GM18951 (cell line): ENCODE measurements at regions not wholly inside any gene's neighbourhood (a gene's known extent, or its start where the extent isn't known, plus 50 kb on each side); places are given as distances from the start of the nearest gene placed in this dataset.

Experiments used
- POLR2A ChIP-seq: IDR thresholded peaks from 4 replicates; pipeline ENCODE4 v1.6.1; 2011; ENCODE audit warnings: mild to moderate bottlenecking; ENCODE audit not compliant: insufficient read length, insufficient read depth; ENCODE audit errors: extremely low read depth
- in situ Hi-C: fragments of 300-500 bp; cut with MboI; formaldehyde crosslinking; loops from one replicate; pipeline ENCODE4 v1.12.0; 2022; ENCODE audit warnings: low sequenced_read_pairs, mixed read lengths, inconsistent platforms; ENCODE audit not compliant: unreplicated experiment

GRCh38 chr5:100479079-100479688, 56.0 kb upstream of the FAM174A start:
- TF ChIP-seq POLR2A = no peak
- in situ Hi-C loops = no loop called here

GRCh38 chr5:100472091-100472490, 63.1 kb upstream of the FAM174A start:
- no peak for TF ChIP-seq POLR2A
- in situ Hi-C loops = no loop called here

- in situ Hi-C loops = no loop called here
- no peak for TF ChIP-seq POLR2A
Measured at GRCh38 chr5:100469767-100470166, 65.4 kb upstream of the FAM174A start.

DNA sequence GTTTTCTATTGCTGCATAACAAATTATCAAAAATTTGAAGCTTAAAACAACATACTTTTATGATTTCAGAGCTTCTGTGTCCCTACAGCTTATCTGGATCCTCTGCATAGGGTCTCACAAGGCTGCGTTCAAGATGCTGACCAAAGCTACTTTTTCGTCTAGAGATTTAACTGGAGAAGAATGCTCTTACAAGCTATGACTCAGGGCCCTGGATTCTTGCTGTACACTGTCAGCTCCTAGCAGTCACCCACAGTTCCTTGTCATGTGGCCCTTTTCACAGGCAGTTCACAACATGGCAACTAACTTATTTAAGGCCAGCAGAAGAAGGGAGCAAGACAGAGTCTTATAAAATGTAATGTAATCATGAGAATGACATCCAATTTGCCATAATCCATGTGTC, 70.8 kb upstream of the FAM174A start:
- in situ Hi-C loops = no loop called here
- no peak for TF ChIP-seq POLR2A

GRCh38 chr5:100456615-100457014, 78.6 kb upstream of the FAM174A start:
- in situ Hi-C loops = no loop called here
- TF ChIP-seq POLR2A = no peak

DNA sequence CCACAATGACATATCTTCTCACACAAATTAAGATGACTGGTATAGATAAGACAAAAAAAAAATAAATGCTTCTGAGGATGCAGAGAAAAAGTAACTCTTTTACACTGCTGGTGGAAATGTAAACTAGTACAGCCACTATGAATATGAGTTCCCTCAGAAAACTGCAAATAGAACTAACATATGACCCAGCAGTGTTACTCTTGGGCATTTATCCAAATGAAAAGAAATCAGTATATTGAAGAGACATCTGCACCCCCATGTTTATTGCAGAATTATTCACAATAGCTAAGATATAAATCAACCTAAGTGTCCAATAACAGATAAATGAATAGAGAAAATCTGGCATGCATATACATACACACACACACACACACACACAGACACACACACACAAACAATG, 83.0 kb upstream of the FAM174A start:
- no peak for TF ChIP-seq POLR2A
- in situ Hi-C loops = no loop called here

GRCh38 chr5:100448111-100448528, 87.1 kb upstream of the FAM174A start:
- TF ChIP-seq POLR2A = no peak
- in situ Hi-C loops = no loop called here

- in situ Hi-C loops = no loop called here
- TF ChIP-seq POLR2A = no peak
Measured at GRCh38 chr5:100446879-100447430, 88.2 kb upstream of the FAM174A start.

- in situ Hi-C loops = no loop called here
- TF ChIP-seq POLR2A = no peak
Measured at GRCh38 chr5:100444961-100445360, 90.2 kb upstream of the FAM174A start.

DNA sequence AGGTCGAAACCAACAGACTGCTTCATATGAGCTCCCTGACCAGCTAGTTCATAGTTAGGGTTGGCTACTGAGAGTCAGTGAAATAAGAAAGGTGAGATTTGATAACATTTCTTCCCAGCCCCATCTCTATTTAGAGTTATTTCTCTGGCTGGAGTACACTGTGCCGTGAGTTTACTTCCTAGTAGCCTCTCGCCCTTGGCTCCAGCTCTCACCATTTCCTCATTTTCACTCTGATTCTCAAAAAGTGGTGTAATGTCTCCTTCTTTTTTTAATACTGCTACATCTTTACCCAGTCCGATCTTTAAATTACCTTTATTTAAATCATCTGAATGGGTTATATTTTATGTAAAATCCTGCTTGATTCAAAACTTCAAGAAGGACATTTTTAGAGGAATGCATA, 100.4 kb upstream of the FAM174A start:
- in situ Hi-C loops = no loop called here
- TF ChIP-seq POLR2A = no peak

GRCh38 chr5:100432741-100433140, 102.4 kb upstream of the FAM174A start:
- in situ Hi-C loops = no loop called here
- TF ChIP-seq POLR2A = no peak

- TF ChIP-seq POLR2A = no peak
- in situ Hi-C loops = no loop called here
Measured at GRCh38 chr5:100430268-100431195, 104.6 kb upstream of the FAM174A start.

DNA sequence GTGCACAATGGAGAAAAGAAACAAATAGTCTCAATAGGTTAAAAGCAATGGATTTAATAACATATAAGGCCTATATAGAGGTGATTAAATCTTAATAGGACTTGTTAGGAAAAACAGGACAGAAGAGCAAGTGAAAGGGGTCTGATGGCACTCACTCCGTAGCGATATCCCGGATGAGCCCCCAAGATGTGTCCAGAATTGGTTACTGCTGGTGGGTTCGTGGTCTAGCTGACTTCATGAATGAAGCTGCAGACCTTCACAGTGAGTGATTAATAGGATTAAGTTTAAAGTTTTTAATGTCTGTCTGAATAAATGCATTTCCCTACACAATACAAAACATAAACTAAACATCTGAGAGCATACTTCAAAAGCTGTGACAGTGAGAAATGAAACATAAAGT, 110.4 kb upstream of the FAM174A start:
- in situ Hi-C loops = no loop called here
- no peak for TF ChIP-seq POLR2A

GRCh38 chr5:100424017-100424416, 111.2 kb upstream of the FAM174A start:
- in situ Hi-C loops = no loop called here
- TF ChIP-seq POLR2A = no peak
